Neural progenitor cell (in vitro differentiated cells): ENCODE measurements at regions not wholly inside any gene's neighbourhood (a gene's known extent, or its start where the extent isn't known, plus 50 kb on each side); places are given as distances from the start of the nearest gene placed in this dataset.
A peak's percentile ranks its signal among the peaks of the same experiment; 100 is the strongest.

Experiments
- DNase-seq: peaks from one replicate; pipeline ENCODE4 v3.0.0-alpha.2; 2016; ENCODE audit warnings: low spot score
- H2AFZ ChIP-seq: fragments of 200-600 bp; sonication (generic); replicated peaks from 2 replicates; pipeline ENCODE4 v1.6.1; 2016; ENCODE audit warnings: antibody characterized with exemption
- H3F3A ChIP-seq: fragments of 200-600 bp; sonication (generic); 2 replicates; pipeline ENCODE4 v1.6.1; 2016; ENCODE audit warnings: antibody characterized with exemption, low read depth
- H3K27ac ChIP-seq: fragments of 200-600 bp; sonication (generic); 2 replicates; pipeline ENCODE4 v1.5.1; 2016; ENCODE audit warnings: mild to moderate bottlenecking
- H3K27me3 ChIP-seq: fragments of 200-600 bp; sonication (generic); 2 replicates; pipeline ENCODE4 v1.6.1; 2016; ENCODE audit warnings: mild to moderate bottlenecking, moderate library complexity
- H3K36me3 ChIP-seq: fragments of 200-600 bp; sonication (generic); 2 replicates; pipeline ENCODE4 v1.5.1; 2016
- H3K4me1 ChIP-seq: fragments of 200-600 bp; sonication (generic); 2 replicates; pipeline ENCODE4 v1.6.1; 2016; ENCODE audit warnings: mixed run types
- H3K4me2 ChIP-seq: fragments of 200-600 bp; sonication (generic); 2 replicates; pipeline ENCODE4 v1.6.1; 2016
- H3K4me3 ChIP-seq: fragments of 200-600 bp; sonication (generic); 2 replicates; pipeline ENCODE4 v1.5.1; 2016
- H3K79me2 ChIP-seq: fragments of 200-600 bp; sonication (generic); 2 replicates; pipeline ENCODE4 v1.6.1; 2016; ENCODE audit warnings: low read depth
- H3K9ac ChIP-seq: fragments of 200-600 bp; sonication (generic); 2 replicates; pipeline ENCODE4 v1.6.1; 2016
- H3K9me3 ChIP-seq: fragments of 200-600 bp; sonication (generic); 2 replicates; pipeline ENCODE4 v1.5.1; 2016; ENCODE audit warnings: low read depth
- H4K20me1 ChIP-seq: fragments of 200-600 bp; sonication (generic); 2 replicates; pipeline ENCODE4 v1.6.1; 2016; ENCODE audit warnings: low read depth
- H3K27ac Mint-ChIP-seq: 3 replicates; pipeline ENCODE4 v1.8.0; 2021; ENCODE audit warnings: mixed read lengths
- H3K27me3 Mint-ChIP-seq: 2 replicates; pipeline ENCODE4 v1.8.0; 2022; ENCODE audit warnings: low read depth, mild to moderate bottlenecking, inconsistent platforms, moderate library complexity, mixed read lengths; ENCODE audit not compliant: insufficient read depth
- H3K36me3 Mint-ChIP-seq: 3 replicates; pipeline ENCODE4 v1.8.0; 2021; ENCODE audit warnings: mixed read lengths
- H3K4me1 Mint-ChIP-seq: 3 replicates; pipeline ENCODE4 v1.8.0; 2021; ENCODE audit warnings: mixed read lengths
- H3K4me3 Mint-ChIP-seq: 3 replicates; pipeline ENCODE4 v1.8.0; 2021; ENCODE audit warnings: mild to moderate bottlenecking, moderate library complexity, mixed read lengths
- H3K9me3 Mint-ChIP-seq: 3 replicates; pipeline ENCODE4 v1.8.0; 2020; ENCODE audit warnings: mixed read lengths
- CTCF ChIP-seq: fragments of 200-600 bp; sonication (generic); IDR thresholded peaks from 2 replicates; pipeline ENCODE4 v1.5.1; 2017; ENCODE audit warnings: antibody characterized with exemption, mild to moderate bottlenecking
- EZH2 ChIP-seq: fragments of 200-600 bp; sonication (generic); IDR thresholded peaks from 2 replicates; pipeline ENCODE4 v1.6.1; 2017; ENCODE audit warnings: antibody characterized with exemption, mild to moderate bottlenecking, moderate library complexity
- EZH2phosphoT487 ChIP-seq: fragments of 200-600 bp; sonication (generic); IDR thresholded peaks from 2 replicates; pipeline ENCODE4 v1.6.1; 2017; ENCODE audit warnings: antibody characterized with exemption

- Histone ChIP-seq H3K27ac (peak overlapping the region; percentile 78), H3K4me1 (peaks cover 19% of the 10 kb centered on the region), H3K4me2 (peak overlapping the region; percentile 35), H3F3A (peaks cover 15% of the 10 kb centered on the region), H3K27me3 (no peaks in the 10 kb centered on the region), H3K9me3 (no peaks in the 10 kb centered on the region), H4K20me1 (peaks cover 67% of the 10 kb centered on the region), H3K36me3 (no peaks in the 10 kb centered on the region), H3K79me2 (no peaks in the 10 kb centered on the region), H3K9ac (no peak overlapping the region), H3K4me3 (no peak overlapping the region), H2AFZ (no peak overlapping the region)
- H3K4me3 Mint-ChIP-seq = no peak overlapping the region
- peak; percentile 34 for DNase-seq
- H3K36me3 Mint-ChIP-seq = peaks cover 4% of the 10 kb centered on the region
- peaks cover 39% of the 10 kb centered on the region for H3K4me1 Mint-ChIP-seq
- no peaks in the 10 kb centered on the region for H3K9me3 Mint-ChIP-seq
- peaks cover 12% of the 10 kb centered on the region for H3K27me3 Mint-ChIP-seq
- TF ChIP-seq EZH2 (no peak), CTCF (no peak), EZH2phosphoT487 (no peak)
- H3K27ac Mint-ChIP-seq = no peak overlapping the region
Observed at GRCh38 chr12:124401704-124402221, 106.9 kb downstream of the RFLNA start.

GRCh38 chr12:124400124-124400523, 105.2 kb downstream of the RFLNA start:
- Histone ChIP-seq H3K79me2 (no peaks in the 10 kb centered on the region), H3K9me3 (no peaks in the 10 kb centered on the region), H2AFZ (no peak overlapping the region), H4K20me1 (peaks cover 63% of the 10 kb centered on the region), H3K9ac (no peak overlapping the region), H3K27ac (no peak overlapping the region), H3F3A (peaks cover 15% of the 10 kb centered on the region), H3K36me3 (no peaks in the 10 kb centered on the region), H3K4me1 (peaks cover 19% of the 10 kb centered on the region), H3K4me3 (no peak overlapping the region), H3K4me2 (no peak overlapping the region), H3K27me3 (no peaks in the 10 kb centered on the region)
- DNase-seq = no peak
- Mint-ChIP-seq H3K36me3 (peaks cover 4% of the 10 kb centered on the region), H3K27ac (no peak overlapping the region), H3K27me3 (peaks cover 11% of the 10 kb centered on the region), H3K9me3 (no peaks in the 10 kb centered on the region), H3K4me1 (peaks cover 43% of the 10 kb centered on the region), H3K4me3 (no peak overlapping the region)
- no peak for TF ChIP-seq EZH2phosphoT487
- no peak for TF ChIP-seq EZH2
- no peak for TF ChIP-seq CTCF

GRCh38 chr12:124399622-124400021, 104.7 kb downstream of the RFLNA start:
- no peak overlapping the region for H3K27ac Mint-ChIP-seq
- H4K20me1 ChIP-seq = peaks cover 62% of the 10 kb centered on the region

More at GRCh38 chr12:124399622-124400021, 104.7 kb downstream of the RFLNA start:
- H3K9me3 ChIP-seq = no peaks in the 10 kb centered on the region
- no peak overlapping the region for H3K27ac ChIP-seq
- peaks cover 4% of the 10 kb centered on the region for H3K36me3 Mint-ChIP-seq
- H3K4me1 Mint-ChIP-seq = peaks cover 38% of the 10 kb centered on the region
- H3K4me2 ChIP-seq = no peak overlapping the region
- no peaks in the 10 kb centered on the region for H3K79me2 ChIP-seq
- no peak overlapping the region for H2AFZ ChIP-seq
- H3K36me3 ChIP-seq = no peaks in the 10 kb centered on the region
- H3K9ac ChIP-seq = no peak overlapping the region
- DNase-seq = peak; percentile 71
- H3K4me3 ChIP-seq = no peak overlapping the region
- H3K4me3 Mint-ChIP-seq = no peak overlapping the region
- TF ChIP-seq CTCF = peak; percentile 64
- TF ChIP-seq EZH2 = no peak
- TF ChIP-seq EZH2phosphoT487 = no peak
- no peaks in the 10 kb centered on the region for H3K9me3 Mint-ChIP-seq
- peaks cover 9% of the 10 kb centered on the region for H3K27me3 Mint-ChIP-seq
- peaks cover 15% of the 10 kb centered on the region for H3F3A ChIP-seq
- H3K4me1 ChIP-seq = peaks cover 19% of the 10 kb centered on the region
- no peaks in the 10 kb centered on the region for H3K27me3 ChIP-seq
